Colonic mucosa (tissue), 4 donors: ENCODE measurements at regions not wholly inside any gene's neighbourhood (a gene's known extent, or its start where the extent isn't known, plus 50 kb on each side); places are given as distances from the start of the nearest gene placed in this dataset.

ENCODE experiments used
- DNase-seq: peaks from one replicate; pipeline ENCODE4 v3.0.0-alpha.2; 2020
- H3K27ac ChIP-seq: fragments of 200-600 bp; one replicate; pipeline ENCODE4 v1.8.0; 2021
- H3K27me3 ChIP-seq: fragments of 200-600 bp; one replicate; pipeline ENCODE4 v1.8.0; 2021
- H3K36me3 ChIP-seq: fragments of 200-600 bp; one replicate; pipeline ENCODE4 v1.8.0; 2021
- H3K4me1 ChIP-seq: fragments of 200-600 bp; one replicate; pipeline ENCODE4 v1.8.0; 2021; ENCODE audit warnings: mild to moderate bottlenecking
- H3K4me3 ChIP-seq: fragments of 200-600 bp; one replicate; pipeline ENCODE4 v1.8.0; 2021
- H3K9ac ChIP-seq, 2 donors: one replicate each; pipeline ENCODE4 v1.7.0; 2013; ENCODE audit warnings: control low read depth in 2 of 2, low read depth in 2 of 2, low read length in 2 of 2
- H3K9me3 ChIP-seq: fragments of 200-600 bp; one replicate; pipeline ENCODE4 v1.8.0; 2021
- CTCF ChIP-seq: fragments of 200-600 bp; IDR thresholded peaks from one replicate; pipeline ENCODE4 v1.8.0; 2022; ENCODE audit warnings: antibody characterized with exemption, mild to moderate bottlenecking
- intact Hi-C: fragments of 100-400 bp; cut with DNase I; formaldehyde crosslinking; loops from one replicate; pipeline ENCODE4 v1.14.1; 2022
- donor health status: healthy.
- donor health status: DM: no; HTN: no; CAD: no.
- donor health status: DM: no; HTN: no; CAD: no.

- Histone ChIP-seq H3K4me3 (no peak overlapping the region), H3K9me3 (no peaks in the 10 kb centered on the region), H3K4me1 (no peaks in the 10 kb centered on the region), H3K27me3 (no peaks in the 10 kb centered on the region), H3K36me3 (no peaks in the 10 kb centered on the region), H3K27ac (no peak overlapping the region), H3K9ac (no peak overlapping the region)
- no peak for TF ChIP-seq CTCF
- intact Hi-C loops = no loop called here
- no peak for DNase-seq
These were observed 620.7 kb upstream of the ZNF385D start for GRCh38 chr3:22371607-22372291.

DNA sequence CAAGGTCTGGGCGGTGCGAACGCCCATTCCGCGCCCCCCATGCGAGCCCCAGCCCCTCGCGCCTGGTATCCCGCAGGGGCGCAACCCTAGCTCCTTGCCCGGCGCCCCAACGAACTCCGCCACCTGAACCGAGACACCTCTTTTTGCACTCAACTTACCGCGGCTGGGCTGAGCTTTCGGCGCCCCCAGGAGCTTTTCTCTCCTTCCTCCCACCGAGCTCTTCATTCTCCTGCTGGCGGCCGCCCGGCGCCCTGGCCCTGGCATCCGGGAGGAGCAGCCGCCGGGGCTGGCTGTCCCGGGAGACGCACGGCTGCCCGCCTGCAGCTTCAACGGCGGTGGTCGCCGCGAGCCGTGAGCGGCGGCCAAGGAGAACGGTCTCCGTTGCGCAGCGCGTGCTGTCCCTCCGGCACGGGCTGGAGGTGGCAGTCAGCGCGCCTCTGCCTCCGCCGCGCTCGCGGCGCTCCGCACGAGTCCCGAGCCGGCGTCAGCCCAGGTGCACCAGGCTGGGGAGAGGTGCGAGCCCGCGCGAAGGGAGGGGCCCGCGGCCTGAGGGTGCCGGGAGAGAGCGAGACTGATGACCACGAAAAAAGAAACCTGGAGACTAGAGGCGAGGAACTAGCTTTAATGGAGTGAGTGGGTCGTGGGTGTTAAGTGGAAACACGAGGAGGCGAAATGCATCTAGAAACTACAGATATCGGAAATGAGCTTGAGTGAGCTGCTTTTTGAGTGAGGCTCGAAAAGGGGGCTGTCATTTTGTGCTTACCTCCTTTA is 621.5 kb upstream of the ZNF385D start:
- no peak for DNase-seq

GRCh38 chr3:22373182-22373581 is 622.2 kb upstream of the ZNF385D start:
- intact Hi-C loops = no loop called here
- no peaks in the 10 kb centered on the region for H3K9me3 ChIP-seq
- DNase-seq = no peak
- no peaks in the 10 kb centered on the region for H3K36me3 ChIP-seq
- TF ChIP-seq CTCF = no peak
- no peak overlapping the region for H3K4me3 ChIP-seq
- no peaks in the 10 kb centered on the region for H3K4me1 ChIP-seq
- H3K27me3 ChIP-seq = no peaks in the 10 kb centered on the region
- H3K9ac ChIP-seq = no peak overlapping the region
- no peak overlapping the region for H3K27ac ChIP-seq

More for the DNA sequence above, 621.5 kb upstream of the ZNF385D start:
- intact Hi-C loops = no loop called here
- TF ChIP-seq CTCF = no peak
- H3K9me3 ChIP-seq = no peaks in the 10 kb centered on the region
- H3K36me3 ChIP-seq = no peaks in the 10 kb centered on the region
- no peak overlapping the region for H3K4me3 ChIP-seq
- H3K27ac ChIP-seq = no peak overlapping the region
- no peak overlapping the region for H3K9ac ChIP-seq
- no peaks in the 10 kb centered on the region for H3K4me1 ChIP-seq
- no peaks in the 10 kb centered on the region for H3K27me3 ChIP-seq

DNA sequence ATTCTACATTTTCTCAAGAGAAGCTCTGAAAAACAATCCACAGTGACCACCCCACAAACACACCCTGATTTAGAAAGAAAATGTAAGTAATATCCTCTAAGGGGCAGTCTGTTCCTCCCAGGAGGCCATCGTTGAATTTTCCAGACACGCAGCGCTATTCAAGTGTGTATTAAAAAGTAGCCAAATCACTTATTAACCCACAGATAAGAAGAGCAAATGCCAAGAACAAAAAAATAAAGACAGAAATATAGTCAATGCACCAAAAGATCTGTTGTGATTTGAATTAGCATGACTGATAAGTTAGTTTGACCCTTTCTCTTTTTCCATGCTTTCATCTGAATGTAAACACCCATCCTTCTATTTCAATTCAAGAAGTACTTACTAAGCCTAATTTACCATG is 622.8 kb upstream of the ZNF385D start:
- Histone ChIP-seq H3K36me3 (no peaks in the 10 kb centered on the region), H3K4me3 (no peak overlapping the region), H3K9ac (no peak overlapping the region), H3K4me1 (no peaks in the 10 kb centered on the region), H3K27me3 (no peaks in the 10 kb centered on the region), H3K9me3 (no peaks in the 10 kb centered on the region), H3K27ac (no peak overlapping the region)
- TF ChIP-seq CTCF = no peak
- DNase-seq = no peak
- intact Hi-C loops = no loop called here

DNA sequence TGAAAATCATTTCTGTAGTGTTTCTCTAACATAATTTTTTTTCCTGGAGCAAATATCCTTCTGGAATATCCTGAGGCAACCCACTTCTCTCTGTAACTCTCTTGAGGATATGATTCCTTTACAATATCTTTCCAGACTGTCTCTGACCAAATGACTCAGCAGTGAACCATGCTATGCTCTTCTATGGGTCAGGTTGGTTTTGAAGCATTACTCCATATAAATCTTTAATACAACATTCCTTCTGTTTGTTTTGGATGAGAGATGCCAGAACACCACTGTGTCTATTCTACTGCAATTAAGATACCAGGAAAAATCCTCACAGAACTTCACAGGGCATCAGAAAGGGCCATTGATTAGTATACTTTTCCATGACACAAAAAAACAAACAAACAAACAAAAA is 626.4 kb upstream of the ZNF385D start:
- H3K4me1 ChIP-seq = no peaks in the 10 kb centered on the region
- no peak overlapping the region for H3K4me3 ChIP-seq
- no peak overlapping the region for H3K27ac ChIP-seq
- no peaks in the 10 kb centered on the region for H3K27me3 ChIP-seq
- no peaks in the 10 kb centered on the region for H3K36me3 ChIP-seq
- DNase-seq = no peak
- no peak for TF ChIP-seq CTCF
- H3K9me3 ChIP-seq = no peaks in the 10 kb centered on the region
- H3K9ac ChIP-seq = no peak overlapping the region
- intact Hi-C loops = no loop called here
